Mesendoderm (in vitro differentiated cells): ENCODE measurements at regions not wholly inside any gene's neighbourhood (a gene's known extent, or its start where the extent isn't known, plus 50 kb on each side); places are given as distances from the start of the nearest gene placed in this dataset.
A peak's percentile ranks its signal among the peaks of the same experiment; 100 is the strongest.

Experiments
- DNase-seq: peaks from one replicate; pipeline ENCODE4 v3.0.0; 2013
- H2AK5ac ChIP-seq: 2 replicates; pipeline ENCODE4 v1.6.1; 2013; ENCODE audit warnings: low read length, inconsistent platforms
- H2BK120ac ChIP-seq: 2 replicates; pipeline ENCODE4 v1.6.1; 2013; ENCODE audit warnings: low read depth, mild to moderate bottlenecking, low read length, moderate library complexity, mixed read lengths
- H2BK15ac ChIP-seq: replicated peaks from 2 replicates; pipeline ENCODE4 v1.6.1; 2013; ENCODE audit warnings: low read depth, mild to moderate bottlenecking, moderate library complexity
- H2BK5ac ChIP-seq: 2 replicates; pipeline ENCODE4 v1.6.1; 2013; ENCODE audit warnings: low read length, inconsistent platforms
- H3K18ac ChIP-seq: 2 replicates; pipeline ENCODE4 v1.6.1; 2013; ENCODE audit warnings: mild to moderate bottlenecking, low read length, mixed read lengths
- H3K23ac ChIP-seq: one replicate; pipeline ENCODE4 v1.6.1; 2013; ENCODE audit warnings: low read length
- H3K27ac ChIP-seq: 2 replicates; pipeline ENCODE4 v1.5.1; 2013; ENCODE audit warnings: low read depth, mild to moderate bottlenecking, inconsistent platforms, low read length, moderate library complexity
- H3K27me3 ChIP-seq: 2 replicates; pipeline ENCODE4 v1.6.1; 2013; ENCODE audit warnings: low read length, control low read depth, mild to moderate bottlenecking, inconsistent platforms; ENCODE audit not compliant: insufficient read depth, poor library complexity
- H3K36me3 ChIP-seq: 2 replicates; pipeline ENCODE4 v1.6.1; 2013; ENCODE audit warnings: low read length, inconsistent platforms; ENCODE audit not compliant: control insufficient read depth, insufficient read depth
- H3K4ac ChIP-seq: one replicate; pipeline ENCODE4 v1.6.1; 2013; ENCODE audit warnings: low read depth, mild to moderate bottlenecking, low read length, moderate library complexity
- H3K4me1 ChIP-seq: 2 replicates; pipeline ENCODE4 v1.6.1; 2013; ENCODE audit warnings: low read depth, low read length, inconsistent platforms; ENCODE audit not compliant: control insufficient read depth
- H3K4me2 ChIP-seq: 2 replicates; pipeline ENCODE4 v1.6.1; 2013; ENCODE audit warnings: low read length
- H3K4me3 ChIP-seq: 2 replicates; pipeline ENCODE4 v1.5.1; 2013; ENCODE audit warnings: mild to moderate bottlenecking, low read length
- H3K56ac ChIP-seq: one replicate; pipeline ENCODE4 v1.6.1; 2013; ENCODE audit warnings: low read length
- H3K79me1 ChIP-seq: 2 replicates; pipeline ENCODE4 v1.6.1; 2013; ENCODE audit warnings: low read length, inconsistent platforms
- H3K79me2 ChIP-seq: 2 replicates; pipeline ENCODE4 v1.6.1; 2013; ENCODE audit warnings: mild to moderate bottlenecking, low read length; ENCODE audit not compliant: control insufficient read depth, insufficient read depth
- H3K9ac ChIP-seq: 2 replicates; pipeline ENCODE4 v1.6.1; 2013; ENCODE audit warnings: low read length, inconsistent platforms
- H4K5ac ChIP-seq: one replicate; pipeline ENCODE4 v1.6.1; 2013; ENCODE audit warnings: low read length
- H4K8ac ChIP-seq: one replicate; pipeline ENCODE4 v1.6.1; 2013; ENCODE audit warnings: low read depth, mild to moderate bottlenecking, control low read depth, low read length, moderate library complexity
- WGBS: extraction: QIAGEN DNeasy Blood & Tissue Kit; methylation state at CpG from one replicate; pipeline ENCODE4 v1.1.7; 2013; ENCODE audit warnings: low lambda C conversion rate, missing lambda C conversion rate; ENCODE audit not compliant: insufficient coverage; ENCODE audit errors: extremely low coverage; 5-methylcytosine and 5-hydroxymethylcytosine counted together

DNA sequence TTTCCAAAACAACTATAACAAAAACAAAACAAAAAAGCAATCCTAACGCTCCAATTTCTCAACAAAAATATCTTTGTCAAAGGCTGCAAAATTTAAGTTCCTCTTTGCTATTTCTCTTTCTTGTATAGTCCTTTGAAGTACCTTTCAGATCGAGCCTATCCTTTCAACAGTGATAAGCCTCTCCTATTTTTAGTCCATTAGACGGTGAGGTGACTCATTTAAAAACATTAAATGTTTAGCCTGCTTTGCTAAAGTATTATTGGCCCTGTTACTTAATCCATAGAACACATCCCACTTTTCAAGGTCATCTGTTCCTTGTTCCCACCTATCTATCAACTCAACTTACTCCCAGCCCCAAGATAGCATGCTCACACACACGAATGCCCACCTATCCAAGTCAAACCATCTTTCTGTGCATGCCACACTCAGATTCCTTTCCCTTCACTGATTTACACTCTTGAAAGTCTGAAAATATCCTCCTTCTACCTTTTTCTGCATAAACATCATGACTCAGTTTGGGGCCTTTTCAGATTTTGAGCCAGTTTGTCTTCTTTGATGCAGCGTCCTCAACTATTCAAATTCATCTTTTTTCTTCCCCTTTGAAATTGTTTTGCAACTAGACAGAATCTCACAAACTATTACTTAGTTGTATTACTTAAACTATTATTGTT, 224.9 kb upstream of the TMEM229A start:
- Histone ChIP-seq H2AK5ac (no peak overlapping the region), H2BK120ac (no peak overlapping the region), H4K8ac (no peak overlapping the region), H3K79me2 (no peaks in the 10 kb centered on the region), H4K5ac (no peak overlapping the region), H3K36me3 (no peaks in the 10 kb centered on the region), H3K4me3 (no peak overlapping the region), H3K9ac (no peak overlapping the region), H3K27ac (no peak overlapping the region), H2BK5ac (no peak overlapping the region), H3K4me2 (no peak overlapping the region), H3K56ac (no peak overlapping the region), H3K18ac (no peak overlapping the region), H2BK15ac (no peak overlapping the region), H3K79me1 (no peaks in the 10 kb centered on the region), H3K27me3 (no peaks in the 10 kb centered on the region), H3K23ac (no peak overlapping the region), H3K4me1 (peaks cover 8% of the 10 kb centered on the region), H3K4ac (no peak overlapping the region)
- no peak for DNase-seq
- 95% methylated on average over 1 of the region's 5 CpGs for WGBS

DNA sequence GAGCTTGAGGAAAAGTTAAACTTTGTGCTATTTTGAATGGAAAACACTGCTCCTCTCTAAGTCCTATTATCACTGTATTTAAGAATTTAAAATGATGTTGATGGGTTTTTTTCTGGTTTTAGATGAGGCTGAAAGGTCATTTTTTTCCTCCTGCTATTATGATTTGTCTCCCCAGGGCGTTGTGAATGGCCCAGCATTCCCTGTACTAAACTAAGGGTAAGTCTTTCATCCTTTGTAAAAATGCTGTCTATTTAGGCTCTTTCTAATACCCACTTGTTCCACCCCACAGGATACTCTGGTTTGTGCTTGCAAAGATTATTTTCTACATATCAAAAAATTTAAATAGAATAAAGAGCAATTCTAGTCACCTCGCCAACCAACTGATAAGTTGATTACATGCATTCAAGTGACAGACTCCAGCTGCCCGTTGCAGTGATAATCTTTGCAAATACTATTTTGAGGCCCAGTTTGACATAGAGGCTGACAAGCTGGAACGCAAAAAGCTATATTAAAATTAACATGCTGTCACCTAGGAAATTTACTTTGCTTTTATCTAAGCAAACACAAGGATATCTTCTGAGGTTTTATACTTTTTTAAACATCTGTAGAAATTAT, 222.3 kb upstream of the TMEM229A start:
- H2AK5ac ChIP-seq, result no peak overlapping the region
- no peaks in the 10 kb centered on the region for H3K27me3 ChIP-seq
- no peak overlapping the region for H4K8ac ChIP-seq
- H3K4me1 ChIP-seq, result peaks cover 3% of the 10 kb centered on the region
- H3K27ac ChIP-seq, result no peak overlapping the region
- no peak overlapping the region for H3K4me2 ChIP-seq
- no peaks in the 10 kb centered on the region for H3K36me3 ChIP-seq
- no peaks in the 10 kb centered on the region for H3K79me1 ChIP-seq
- WGBS, result no CpG with 5 or more reads among the region's 4 CpGs
- H3K4me3 ChIP-seq, result no peak overlapping the region
- H3K56ac ChIP-seq, result no peak overlapping the region
- no peak overlapping the region for H3K9ac ChIP-seq
- no peak overlapping the region for H4K5ac ChIP-seq
- no peak for DNase-seq
- H3K18ac ChIP-seq, result no peak overlapping the region
- H2BK15ac ChIP-seq, result no peak overlapping the region
- no peaks in the 10 kb centered on the region for H3K79me2 ChIP-seq
- H3K4ac ChIP-seq, result no peak overlapping the region
- no peak overlapping the region for H2BK5ac ChIP-seq
- H2BK120ac ChIP-seq, result no peak overlapping the region
- H3K23ac ChIP-seq, result no peak overlapping the region

DNA sequence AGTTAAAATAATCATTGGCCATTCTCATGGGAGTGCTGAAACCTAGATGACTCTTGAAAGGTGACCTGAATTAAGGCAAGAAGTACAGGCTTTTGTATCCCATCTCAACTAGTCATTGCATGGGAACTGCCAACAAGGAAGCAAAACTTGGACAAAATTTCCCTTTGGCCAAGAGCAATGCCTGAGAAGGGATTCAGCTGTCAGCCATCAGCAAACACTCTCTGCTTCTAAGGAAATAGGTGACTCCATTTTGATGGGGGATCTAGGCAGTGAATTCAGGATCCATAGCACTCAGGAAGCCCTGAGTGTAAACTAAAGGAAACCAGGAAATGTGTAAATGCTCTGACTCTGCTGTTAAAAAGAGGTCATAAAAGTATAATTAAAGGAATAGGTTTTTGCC, 221.5 kb upstream of the TMEM229A start:
- H3K4me2 ChIP-seq, result no peak overlapping the region
- H3K27ac ChIP-seq, result no peak overlapping the region
- no peaks in the 10 kb centered on the region for H3K27me3 ChIP-seq
- no peak overlapping the region for H2BK120ac ChIP-seq
- H3K4ac ChIP-seq, result no peak overlapping the region
- DNase-seq, result no peak
- no peak overlapping the region for H3K4me3 ChIP-seq
- H2BK5ac ChIP-seq, result peak overlapping the region; percentile 67
- H4K5ac ChIP-seq, result no peak overlapping the region
- H2BK15ac ChIP-seq, result no peak overlapping the region
- H3K23ac ChIP-seq, result no peak overlapping the region
- no peaks in the 10 kb centered on the region for H3K79me2 ChIP-seq
- H3K36me3 ChIP-seq, result no peaks in the 10 kb centered on the region
- H4K8ac ChIP-seq, result no peak overlapping the region
- H2AK5ac ChIP-seq, result no peak overlapping the region
- H3K56ac ChIP-seq, result peak overlapping the region; percentile 67
- H3K4me1 ChIP-seq, result no peaks in the 10 kb centered on the region
- H3K9ac ChIP-seq, result no peak overlapping the region
- peak overlapping the region; percentile 95 for H3K18ac ChIP-seq
- H3K79me1 ChIP-seq, result no peaks in the 10 kb centered on the region

DNA sequence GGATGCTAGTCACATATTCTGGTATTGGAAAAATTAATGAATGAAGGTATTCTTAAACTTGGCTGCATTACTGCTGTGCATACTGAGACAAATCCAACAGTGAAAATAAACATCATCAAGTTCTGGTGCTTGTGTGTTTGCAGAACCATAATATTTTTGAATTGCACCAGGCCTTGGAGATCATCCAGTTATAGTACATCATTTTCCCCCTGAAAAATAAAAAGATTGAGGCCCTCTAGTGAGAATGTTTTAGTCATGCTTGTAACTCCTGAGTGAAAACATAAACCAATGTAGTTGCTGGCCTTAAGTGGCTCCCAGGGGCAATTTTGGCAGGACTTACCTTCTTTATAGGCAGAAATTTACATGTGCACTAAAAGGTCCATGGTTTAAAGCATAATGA, 218.8 kb upstream of the TMEM229A start:
- DNase-seq, result no peak

DNA sequence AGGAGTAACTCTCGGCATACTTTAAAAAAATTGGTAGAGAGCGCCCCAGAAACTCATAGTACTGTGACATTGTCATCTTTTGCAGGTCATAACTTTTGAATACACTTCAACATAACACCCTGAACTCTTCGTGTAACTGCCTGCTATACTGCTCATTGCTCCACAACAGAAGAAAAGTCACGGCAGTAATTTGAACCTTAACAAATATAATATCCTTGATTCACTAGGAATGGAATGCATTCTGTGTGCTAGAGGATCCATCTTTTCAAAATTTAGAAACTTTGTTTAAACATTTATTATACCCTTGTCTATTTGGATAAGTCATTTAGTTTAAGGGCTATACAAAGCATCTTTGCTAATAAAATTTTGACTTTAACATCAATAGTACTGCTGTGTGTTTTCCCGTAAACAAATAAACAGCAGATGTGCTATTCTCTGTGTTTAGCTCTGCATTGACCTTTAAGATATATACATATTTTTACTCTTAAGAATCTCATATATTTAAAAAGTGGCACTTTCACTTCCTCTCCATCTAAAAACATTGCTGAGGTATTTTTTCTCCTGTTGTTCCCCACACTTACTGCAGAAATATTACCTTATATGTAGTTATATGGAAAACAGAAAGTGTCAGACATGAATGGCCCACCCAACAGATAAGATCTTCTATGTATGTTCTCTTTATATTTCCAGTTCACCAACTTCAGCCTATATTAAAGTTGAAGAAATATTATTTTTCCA, 217.6 kb upstream of the TMEM229A start:
- Histone ChIP-seq H3K79me2 (no peaks in the 10 kb centered on the region), H3K27me3 (no peaks in the 10 kb centered on the region), H3K4me2 (no peak overlapping the region), H3K4me3 (no peak overlapping the region), H3K27ac (no peak overlapping the region), H2BK120ac (no peak overlapping the region), H3K36me3 (no peaks in the 10 kb centered on the region), H3K18ac (no peak overlapping the region), H2AK5ac (no peak overlapping the region), H4K8ac (no peak overlapping the region), H2BK5ac (no peak overlapping the region), H3K9ac (no peak overlapping the region), H3K56ac (no peak overlapping the region), H4K5ac (no peak overlapping the region), H3K4ac (no peak overlapping the region), H3K79me1 (no peaks in the 10 kb centered on the region), H3K4me1 (no peaks in the 10 kb centered on the region), H3K23ac (no peak overlapping the region), H2BK15ac (no peak overlapping the region)
- no peak for DNase-seq
- WGBS, result no CpG with 5 or more reads among the region's 5 CpGs

More for the DNA sequence above, 218.8 kb upstream of the TMEM229A start:
- H3K36me3 ChIP-seq, result no peaks in the 10 kb centered on the region
- no peak overlapping the region for H2AK5ac ChIP-seq
- no peak overlapping the region for H3K56ac ChIP-seq
- no peak overlapping the region for H2BK15ac ChIP-seq
- no peak overlapping the region for H3K9ac ChIP-seq
- H3K4ac ChIP-seq, result no peak overlapping the region
- no peak overlapping the region for H3K23ac ChIP-seq
- no peaks in the 10 kb centered on the region for H3K27me3 ChIP-seq
- H2BK120ac ChIP-seq, result no peak overlapping the region
- H3K27ac ChIP-seq, result no peak overlapping the region
- no peak overlapping the region for H3K4me2 ChIP-seq
- H3K4me1 ChIP-seq, result no peaks in the 10 kb centered on the region
- no peak overlapping the region for H4K8ac ChIP-seq
- H2BK5ac ChIP-seq, result no peak overlapping the region
- H3K79me1 ChIP-seq, result no peaks in the 10 kb centered on the region
- H3K4me3 ChIP-seq, result no peak overlapping the region
- no peak overlapping the region for H3K18ac ChIP-seq
- no peak overlapping the region for H4K5ac ChIP-seq
- no peaks in the 10 kb centered on the region for H3K79me2 ChIP-seq
